ENCODE measurements at regions not wholly inside any gene's neighbourhood (a gene's known extent, or its start where the extent isn't known, plus 50 kb on each side); places are given as distances from the start of the nearest gene placed in this dataset.
"Not testable (repeated sequence)": the region's sequence is repeated elsewhere in the genome, so short reads cannot be mapped to it uniquely, and the experiment has no call there.

- DNase-seq (ENCODE audit: low read depth in 2 of 2): no peak
- no peak for TF ChIP-seq CTCF (IDR thresholded peaks at IDR 0.05; ENCODE audit: low read depth, low read length)
- no peak overlapping the region for H3K4me3 ChIP-seq (replicated peaks in 1 of 2; ENCODE audit: low read depth in 2 of 2, low read length in 2 of 2)
Observed at GRCh38 chr14:23877538-23878180, 75.9 kb upstream of the DHRS4 start.

- DNase-seq (ENCODE audit: low read depth in 2 of 2): no peak
- H3K4me3 ChIP-seq (replicated peaks in 1 of 2; ENCODE audit: low read depth in 2 of 2, low read length in 2 of 2): no peak overlapping the region
- TF ChIP-seq CTCF (IDR thresholded peaks at IDR 0.05; ENCODE audit: low read depth, low read length): no peak
Observed at GRCh38 chr14:23881282-23881681, 72.3 kb upstream of the DHRS4 start.

GRCh38 chr14:23883684-23884540 is 69.7 kb upstream of the DHRS4 start:
- DNase-seq (ENCODE audit: low read depth in 2 of 2): no peak
- no peak overlapping the region for H3K4me3 ChIP-seq (replicated peaks in 1 of 2; ENCODE audit: low read depth in 2 of 2, low read length in 2 of 2)
- TF ChIP-seq CTCF (IDR thresholded peaks at IDR 0.05; ENCODE audit: low read depth, low read length): no peak

DNA sequence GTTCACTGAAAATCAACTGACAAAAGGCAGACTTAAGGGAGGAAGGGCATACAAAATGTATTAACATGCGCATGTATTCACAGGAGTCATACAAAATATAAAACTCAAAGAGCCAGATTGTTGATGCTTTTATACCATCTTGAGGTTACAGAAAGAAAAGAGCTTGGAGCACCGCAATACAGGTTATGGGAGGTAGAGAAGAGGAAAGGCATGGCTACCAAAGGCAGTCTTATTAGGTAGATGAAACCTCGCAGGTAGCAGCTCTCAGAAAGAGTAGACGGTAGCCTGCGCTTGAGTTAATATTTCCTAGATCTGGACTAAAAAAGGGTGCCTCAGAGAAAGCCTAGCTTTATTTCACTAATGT is 69.0 kb upstream of the DHRS4 start:
- TF ChIP-seq CTCF (IDR thresholded peaks at IDR 0.05; ENCODE audit: low read depth, low read length): no peak
- H3K4me3 ChIP-seq (replicated peaks in 1 of 2; ENCODE audit: low read depth in 2 of 2, low read length in 2 of 2): no peak overlapping the region
- no peak for DNase-seq (ENCODE audit: low read depth in 2 of 2)

DNA sequence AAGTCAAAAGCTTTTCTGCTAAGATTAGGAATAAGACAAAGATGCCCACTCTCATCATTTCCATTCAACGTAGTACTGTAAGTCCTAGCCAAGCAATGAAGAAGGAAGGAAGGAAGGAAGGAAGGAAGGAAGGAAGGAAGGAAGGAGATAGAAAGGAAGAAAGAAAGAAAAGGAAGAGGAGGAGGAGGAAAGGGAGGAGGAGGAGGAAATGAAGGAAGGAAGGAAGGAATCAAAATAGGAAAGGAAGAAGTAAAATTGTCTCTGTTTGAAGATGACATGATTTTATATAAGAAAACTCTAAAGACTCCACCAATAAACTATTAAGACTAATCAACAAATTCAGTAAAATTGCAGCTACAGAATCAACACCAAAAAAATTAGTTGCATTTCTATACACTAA is 66.0 kb upstream of the DHRS4 start:
- no peak for DNase-seq (ENCODE audit: low read depth in 2 of 2)
- TF ChIP-seq CTCF (IDR thresholded peaks at IDR 0.05; ENCODE audit: low read depth, low read length): no peak
- no peak overlapping the region for H3K4me3 ChIP-seq (replicated peaks in 1 of 2; ENCODE audit: low read depth in 2 of 2, low read length in 2 of 2)

DNA sequence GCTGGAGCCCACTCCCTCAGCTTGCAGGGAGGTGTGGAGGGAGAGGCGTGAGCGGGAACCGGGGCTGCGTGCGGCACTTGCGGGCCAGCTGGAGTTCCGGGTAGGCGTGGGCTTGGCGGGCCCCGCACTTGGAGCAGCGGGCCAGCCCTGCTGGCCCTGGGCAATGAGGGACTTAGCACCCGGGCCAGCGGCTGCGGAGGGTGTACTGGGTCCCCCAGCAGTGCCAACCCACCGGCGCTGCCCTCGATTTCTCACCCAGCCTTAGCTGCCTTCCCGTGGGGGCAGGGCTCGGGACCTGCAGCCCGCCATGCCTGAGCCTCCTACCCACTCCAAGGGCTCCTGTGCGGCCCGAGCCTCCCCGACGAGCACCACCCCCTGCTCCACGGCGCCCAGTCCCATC is 61.9 kb upstream of the DHRS4 start:
- not testable (repeated sequence) for DNase-seq (ENCODE audit: low read depth in 2 of 2); H3K4me3 ChIP-seq (replicated peaks in 1 of 2; ENCODE audit: low read depth in 2 of 2, low read length in 2 of 2)

DNA sequence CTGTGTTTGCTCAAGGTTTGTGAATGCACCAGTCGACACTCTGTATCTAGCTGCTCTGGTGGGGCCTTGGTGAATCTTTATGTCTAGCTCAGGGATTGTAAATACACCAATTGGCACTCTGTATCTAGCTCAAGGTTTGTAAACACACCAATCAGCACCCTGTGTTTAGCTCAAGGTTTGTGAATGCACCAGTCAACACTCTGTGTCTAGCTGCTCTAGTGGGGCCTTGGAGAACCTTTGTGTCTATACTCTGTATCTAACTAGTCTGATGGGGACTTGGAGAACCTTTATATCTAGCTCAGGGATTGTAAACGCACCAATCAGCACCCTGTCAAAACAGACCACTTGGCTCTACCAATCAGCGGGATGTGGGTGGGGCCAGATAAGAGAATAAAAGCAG is 61.3 kb upstream of the DHRS4 start:
- not testable (repeated sequence) for H3K4me3 ChIP-seq (replicated peaks in 1 of 2; ENCODE audit: low read depth in 2 of 2, low read length in 2 of 2); DNase-seq (ENCODE audit: low read depth in 2 of 2)
